Gastroesophageal sphincter (tissue), 3 donors: ENCODE measurements at regions not wholly inside any gene's neighbourhood (a gene's known extent, or its start where the extent isn't known, plus 50 kb on each side); places are given as distances from the start of the nearest gene placed in this dataset.

Source experiments
- CTCF ChIP-seq, 4 experiments: fragments of 200-600 bp in 2 of 4; fragments of 450-650 bp in 2 of 4; sonication (generic) in 1 of 4; IDR thresholded peaks; one replicate each; pipeline ENCODE4 v1.5.1; 2017 to 2019; ENCODE audit warnings: antibody characterized with exemption in 4 of 4, mild to moderate bottlenecking in 2 of 4, moderate library complexity in 2 of 4
- EP300 ChIP-seq: sonication (generic); formaldehyde crosslinking; IDR thresholded peaks from one replicate; pipeline ENCODE4 v1.6.1; 2017; ENCODE audit warnings: antibody characterized with exemption, mild to moderate bottlenecking
- POLR2AphosphoS5 ChIP-seq: sonication (generic); formaldehyde crosslinking; IDR thresholded peaks from one replicate; pipeline ENCODE4 v1.6.1; 2017; ENCODE audit warnings: antibody characterized with exemption

GRCh38 chr6:65852369-65852852 lies 145.4 kb upstream of the EYS start:
- TF ChIP-seq CTCF (IDR thresholded peaks at IDR 0.05) (no peak), POLR2AphosphoS5 (no peak), EP300 (no peak)
